Endodermal cell (in vitro differentiated cells): ENCODE measurements at regions not wholly inside any gene's neighbourhood (a gene's known extent, or its start where the extent isn't known, plus 50 kb on each side); places are given as distances from the start of the nearest gene placed in this dataset.
A peak's percentile ranks its signal among the peaks of the same experiment; 100 is the strongest.

Experiments
- DNase-seq: peaks from one replicate; pipeline ENCODE4 v3.0.0-alpha.2; 2017
- H3K27ac ChIP-seq: 2 replicates; pipeline ENCODE4 v1.5.1; 2013; ENCODE audit warnings: mild to moderate bottlenecking, low read depth, low read length, moderate library complexity
- H3K27me3 ChIP-seq: 2 replicates; pipeline ENCODE4 v1.6.1; 2013; ENCODE audit warnings: mild to moderate bottlenecking, low read length, moderate library complexity; ENCODE audit not compliant: insufficient read depth, control insufficient read depth, poor library complexity, severe bottlenecking
- H3K36me3 ChIP-seq: 2 replicates; pipeline ENCODE4 v1.7.0; 2013; ENCODE audit warnings: mild to moderate bottlenecking, low read length, moderate library complexity; ENCODE audit not compliant: control insufficient read depth, insufficient read depth
- H3K4me1 ChIP-seq: one replicate; pipeline ENCODE4 v1.7.0; 2013; ENCODE audit warnings: low read length; ENCODE audit not compliant: control insufficient read depth, insufficient read depth
- H3K4me3 ChIP-seq: 2 replicates; pipeline ENCODE4 v1.5.1; 2013; ENCODE audit warnings: mild to moderate bottlenecking, low read length, moderate library complexity
- H3K9ac ChIP-seq: 2 replicates; pipeline ENCODE4 v1.6.1; 2013; ENCODE audit warnings: mild to moderate bottlenecking, low read length, moderate library complexity; ENCODE audit not compliant: poor library complexity, severe bottlenecking; ENCODE audit errors: extremely low read depth
- H3K9me3 ChIP-seq: 2 replicates; pipeline ENCODE4 v1.6.1; 2013; ENCODE audit warnings: mild to moderate bottlenecking, low read length, moderate library complexity; ENCODE audit not compliant: control insufficient read depth
- H3K27ac Mint-ChIP-seq: 2 replicates; pipeline ENCODE4 v1.8.0; 2020; ENCODE audit warnings: mixed read lengths
- H3K27me3 Mint-ChIP-seq: 2 replicates; pipeline ENCODE4 v1.8.0; 2021; ENCODE audit warnings: mild to moderate bottlenecking, mixed read lengths; ENCODE audit not compliant: insufficient read depth
- H3K36me3 Mint-ChIP-seq: 2 replicates; pipeline ENCODE4 v1.8.0; 2020; ENCODE audit warnings: low read depth, mixed read lengths
- H3K4me1 Mint-ChIP-seq: 2 replicates; pipeline ENCODE4 v1.8.0; 2020; ENCODE audit warnings: mixed read lengths
- H3K4me3 Mint-ChIP-seq: 2 replicates; pipeline ENCODE4 v1.8.0; 2020; ENCODE audit warnings: mild to moderate bottlenecking, moderate library complexity, mixed read lengths
- H3K9me3 Mint-ChIP-seq: 2 replicates; pipeline ENCODE4 v1.8.0; 2020; ENCODE audit warnings: mild to moderate bottlenecking, mixed read lengths
- WGBS, 2 experiments: methylation state at CpG; one replicate each; pipeline versions ENCODE4 v1.1.5 to v1.1.7; 2013; ENCODE audit warnings: missing lambda C conversion rate in 2 of 2, mixed read lengths in 1 of 2; ENCODE audit not compliant: insufficient coverage in 1 of 2, insufficient read length in 1 of 2; 5-methylcytosine and 5-hydroxymethylcytosine counted together
- TF ChIP-seq, protein P1 (sequence below): fragments of 200-600 bp; sonication (generic); conservative IDR thresholded peaks from 2 replicates; pipeline ENCODE4 v1.5.0; 2021; ENCODE audit warnings: antibody characterized with exemption, mild to moderate bottlenecking

- no peaks in the 10 kb centered on the region for H3K27me3 ChIP-seq
- 42 to 60% methylated on average over 1 to 4 of the region's 4 CpGs for WGBS, 2 experiments
- peaks cover 6% of the 10 kb centered on the region for H3K4me1 ChIP-seq
- H3K9me3 ChIP-seq: no peaks in the 10 kb centered on the region
- no peak overlapping the region for H3K4me3 ChIP-seq
- no peaks in the 10 kb centered on the region for H3K27me3 Mint-ChIP-seq
- no peaks in the 10 kb centered on the region for H3K36me3 ChIP-seq
- H3K4me1 Mint-ChIP-seq: peaks cover 32% of the 10 kb centered on the region
- H3K27ac ChIP-seq: no peak overlapping the region
- H3K4me3 Mint-ChIP-seq: no peak overlapping the region
- peak; percentile 77 for DNase-seq
- TF ChIP-seq, protein P1, sequence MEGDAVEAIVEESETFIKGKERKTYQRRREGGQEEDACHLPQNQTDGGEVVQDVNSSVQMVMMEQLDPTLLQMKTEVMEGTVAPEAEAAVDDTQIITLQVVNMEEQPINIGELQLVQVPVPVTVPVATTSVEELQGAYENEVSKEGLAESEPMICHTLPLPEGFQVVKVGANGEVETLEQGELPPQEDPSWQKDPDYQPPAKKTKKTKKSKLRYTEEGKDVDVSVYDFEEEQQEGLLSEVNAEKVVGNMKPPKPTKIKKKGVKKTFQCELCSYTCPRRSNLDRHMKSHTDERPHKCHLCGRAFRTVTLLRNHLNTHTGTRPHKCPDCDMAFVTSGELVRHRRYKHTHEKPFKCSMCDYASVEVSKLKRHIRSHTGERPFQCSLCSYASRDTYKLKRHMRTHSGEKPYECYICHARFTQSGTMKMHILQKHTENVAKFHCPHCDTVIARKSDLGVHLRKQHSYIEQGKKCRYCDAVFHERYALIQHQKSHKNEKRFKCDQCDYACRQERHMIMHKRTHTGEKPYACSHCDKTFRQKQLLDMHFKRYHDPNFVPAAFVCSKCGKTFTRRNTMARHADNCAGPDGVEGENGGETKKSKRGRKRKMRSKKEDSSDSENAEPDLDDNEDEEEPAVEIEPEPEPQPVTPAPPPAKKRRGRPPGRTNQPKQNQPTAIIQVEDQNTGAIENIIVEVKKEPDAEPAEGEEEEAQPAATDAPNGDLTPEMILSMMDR: no peak
- H3K27ac Mint-ChIP-seq: peak overlapping the region; percentile 26
- H3K9ac ChIP-seq: no peak overlapping the region
- no peaks in the 10 kb centered on the region for H3K36me3 Mint-ChIP-seq
- H3K9me3 Mint-ChIP-seq: no peaks in the 10 kb centered on the region
Observed at GRCh38 chr4:37054531-37055077, 189.9 kb upstream of the NWD2 start.

DNA sequence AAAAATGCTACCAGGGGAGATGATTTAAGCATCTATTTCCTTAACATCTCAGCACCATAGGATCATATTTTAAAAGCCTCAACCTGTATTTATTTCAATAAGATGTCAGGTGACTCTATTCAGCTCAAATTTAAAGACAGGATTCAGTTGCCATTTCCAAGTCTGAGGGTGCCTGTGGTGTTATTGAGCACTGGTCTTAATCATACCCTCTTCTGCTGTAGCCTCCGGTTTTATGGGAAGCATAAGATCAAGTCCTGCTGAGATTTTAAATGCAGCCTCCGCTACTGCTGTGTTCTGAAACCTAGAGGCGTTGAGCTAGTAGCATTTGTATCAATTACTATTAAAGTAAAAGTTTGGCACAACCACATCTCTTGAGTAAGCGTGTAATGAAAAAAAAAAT, 185.7 kb upstream of the NWD2 start:
- TF ChIP-seq, protein P1: no peak
- no peaks in the 10 kb centered on the region for H3K4me1 ChIP-seq
- 69 to 87% methylated on average over 2 to 4 of the region's 4 CpGs for WGBS, 2 experiments

GRCh38 chr4:37066159-37066558, 178.4 kb upstream of the NWD2 start:
- no peak overlapping the region for H3K27ac ChIP-seq
- Mint-ChIP-seq H3K27ac (no peak overlapping the region), H3K27me3 (peaks cover 2% of the 10 kb centered on the region), H3K9me3 (no peaks in the 10 kb centered on the region), H3K36me3 (no peaks in the 10 kb centered on the region), H3K4me1 (peaks cover 3% of the 10 kb centered on the region), H3K4me3 (no peak overlapping the region)
- TF ChIP-seq, protein P1: no peak
- no peaks in the 10 kb centered on the region for H3K4me1 ChIP-seq
- 97% methylated on average over 2 of the region's 2 CpGs; no CpG with 5 or more reads in 1 of the 2 experiments for WGBS, 2 experiments
- DNase-seq: no peak
- no peak overlapping the region for H3K9ac ChIP-seq
- no peaks in the 10 kb centered on the region for H3K27me3 ChIP-seq
- H3K9me3 ChIP-seq: no peaks in the 10 kb centered on the region
- H3K4me3 ChIP-seq: no peak overlapping the region
- no peaks in the 10 kb centered on the region for H3K36me3 ChIP-seq

More for the DNA sequence above, 185.7 kb upstream of the NWD2 start:
- no peaks in the 10 kb centered on the region for H3K36me3 ChIP-seq
- H3K9me3 Mint-ChIP-seq: no peaks in the 10 kb centered on the region
- no peaks in the 10 kb centered on the region for H3K27me3 ChIP-seq
- no peaks in the 10 kb centered on the region for H3K36me3 Mint-ChIP-seq
- no peaks in the 10 kb centered on the region for H3K27me3 Mint-ChIP-seq
- H3K27ac ChIP-seq: no peak overlapping the region
- no peaks in the 10 kb centered on the region for H3K9me3 ChIP-seq
- DNase-seq: no peak
- no peak overlapping the region for H3K4me3 ChIP-seq
- no peak overlapping the region for H3K27ac Mint-ChIP-seq
- H3K4me3 Mint-ChIP-seq: no peak overlapping the region
- peaks cover 21% of the 10 kb centered on the region for H3K4me1 Mint-ChIP-seq
- H3K9ac ChIP-seq: no peak overlapping the region
